Spleen (tissue), 11 donors: ENCODE measurements at regions not wholly inside any gene's neighbourhood (a gene's known extent, or its start where the extent isn't known, plus 50 kb on each side); places are given as distances from the start of the nearest gene placed in this dataset.

Source experiments
- DNase-seq: peaks from one replicate; pipeline ENCODE4 v3.0.0-alpha.2; 2020
- H3K27ac ChIP-seq, 8 donors: fragments of 200-600 bp; sonication (generic) in 7 of 8; 1 replicate in 4 of 8; 2 replicates in 4 of 8; pipeline versions ENCODE4 v1.5.0 to v1.8.0; 2016 to 2021; ENCODE audit warnings: inconsistent platforms in 4 of 8, mild to moderate bottlenecking in 4 of 8, moderate library complexity in 1 of 8
- H3K27me3 ChIP-seq, 7 donors: fragments of 200-600 bp; sonication (generic) in 6 of 7; replicated peaks in 1 of 7; 1 replicate in 4 of 7; 2 replicates in 3 of 7; pipeline versions ENCODE4 v1.5.0 to v1.8.0; 2016 to 2021; ENCODE audit warnings: inconsistent platforms in 3 of 7, mild to moderate bottlenecking in 1 of 7
- H3K36me3 ChIP-seq, 6 donors: fragments of 200-600 bp; sonication (generic) in 5 of 6; 1 replicate in 4 of 6; 2 replicates in 2 of 6; pipeline versions ENCODE4 v1.5.0 to v1.8.0; 2016 to 2021; ENCODE audit warnings: inconsistent platforms in 2 of 6
- H3K4me1 ChIP-seq, 6 donors: fragments of 200-600 bp; sonication (generic) in 5 of 6; 1 replicate in 3 of 6; 2 replicates in 3 of 6; pipeline versions ENCODE4 v1.5.0 to v1.8.0; 2016 to 2021; ENCODE audit warnings: inconsistent platforms in 3 of 6
- H3K4me3 ChIP-seq, 8 donors: fragments of 200-600 bp; sonication (generic) in 7 of 8; 1 replicate in 4 of 8; 2 replicates in 4 of 8; pipeline versions ENCODE4 v1.5.0 to v1.8.0; 2016 to 2021; ENCODE audit warnings: inconsistent platforms in 4 of 8, mild to moderate bottlenecking in 4 of 8, moderate library complexity in 2 of 8
- H3K9me3 ChIP-seq, 8 donors: fragments of 200-600 bp; sonication (generic) in 7 of 8; 1 replicate in 4 of 8; 2 replicates in 4 of 8; pipeline versions ENCODE4 v1.5.0 to v1.8.0; 2016 to 2021; ENCODE audit warnings: inconsistent platforms in 4 of 8
- POLR2A ChIP-seq, 3 donors: fragments of 450-650 bp; IDR thresholded peaks; one replicate each; pipeline ENCODE4 v1.5.1; 2017; ENCODE audit warnings: antibody characterized with exemption in 3 of 3, mild to moderate bottlenecking in 1 of 3
- POLR2AphosphoS5 ChIP-seq, 3 donors: sonication (generic); formaldehyde crosslinking; IDR thresholded peaks; one replicate each; pipeline ENCODE4 v1.5.1; 2017; ENCODE audit warnings: antibody characterized with exemption in 3 of 3
- WGBS, 5 donors: extraction: QIAGEN DNeasy Blood & Tissue Kit in 3 of 5; methylation state at CpG; one replicate each; pipeline versions ENCODE4 v1.1.5 to v1.1.7; 2013 to 2018; 5-methylcytosine and 5-hydroxymethylcytosine counted together
- intact Hi-C: fragments of 100-400 bp; cut with DNase I; formaldehyde crosslinking; loops from one replicate; pipeline ENCODE4 v1.15.0; 2023; ENCODE audit warnings: low total_unique reads
- TF ChIP-seq, protein P1 (sequence below), 11 experiments: fragments of 200-600 bp in 7 of 11; fragments of 450-650 bp in 4 of 11; sonication (generic) in 4 of 11; IDR thresholded peaks in 8 of 11; conservative IDR thresholded peaks in 3 of 11; 1 replicate in 7 of 11; 2 replicates in 4 of 11; pipeline versions ENCODE4 v1.4.0 to v1.8.0; 2016 to 2021; ENCODE audit warnings: antibody characterized with exemption in 11 of 11, inconsistent platforms in 4 of 11, mild to moderate bottlenecking in 1 of 11
- donor health status: healthy with polysubstance abuse.
- donor health status: DM: no; HTN: no; CAD: no; lungs with moderate emphysema.
- donor health status: DM: no; HTN: no; CAD: no.
- donor health status: Bipolar disorder and iron deficiency.
- donor health status: healthy.
- donor health status: DM: no; HTN: no; CAD: no.
- donor health status: DM: yes; HTN: yes; CAD: no.

DNA sequence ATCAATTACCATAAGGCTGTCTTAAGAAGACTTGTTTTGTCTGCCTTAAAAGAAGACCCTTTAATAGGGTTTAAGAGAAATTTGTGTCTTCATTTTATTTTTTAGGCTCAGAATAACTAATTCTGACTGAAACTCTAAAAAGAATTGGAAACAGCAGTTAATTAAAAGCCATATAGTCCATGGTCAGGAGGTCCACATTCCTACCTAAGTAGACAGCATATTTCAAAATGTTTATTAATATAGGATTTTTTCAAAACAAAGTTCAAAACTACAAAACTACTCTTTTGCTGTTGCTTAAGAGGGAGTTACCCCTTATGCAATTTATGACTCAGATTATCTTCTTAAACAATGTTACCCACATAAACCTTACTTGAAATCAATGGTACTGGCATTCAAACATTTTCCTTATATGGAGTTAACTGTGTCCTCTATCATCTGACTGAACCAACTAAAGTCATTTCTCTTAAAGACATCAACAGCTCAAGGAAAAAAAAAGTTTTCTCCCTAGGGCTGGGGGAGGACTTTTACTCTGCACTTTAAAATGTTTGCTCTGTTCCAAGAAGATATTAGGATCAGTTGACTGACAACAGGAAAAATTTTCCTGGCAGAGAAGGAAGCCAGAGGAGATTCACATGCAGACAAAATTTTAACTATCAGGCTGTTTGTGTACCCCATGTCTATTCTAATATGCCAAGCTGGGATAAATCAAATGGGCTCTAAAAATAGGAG, 56.8 kb upstream of the NANOGP8 start:
- Histone ChIP-seq H3K9me3 (no peaks in the 10 kb centered on the region), H3K36me3 (no peaks in the 10 kb centered on the region), H3K4me1 (peaks cover 0 to 10% (median 0%) of the 10 kb centered on the region in 6 donors), H3K4me3 (no peak overlapping the region), H3K27ac (peak overlapping the region in 1 of 8 donors; percentile 55), H3K27me3 (no peaks in the 10 kb centered on the region)
- intact Hi-C loops: no loop called here
- no peak for DNase-seq
- TF ChIP-seq POLR2AphosphoS5 (IDR thresholded peaks at IDR 0.05): no peak
- TF ChIP-seq POLR2A (IDR thresholded peaks at IDR 0.05): no peak
- TF ChIP-seq, protein P1, sequence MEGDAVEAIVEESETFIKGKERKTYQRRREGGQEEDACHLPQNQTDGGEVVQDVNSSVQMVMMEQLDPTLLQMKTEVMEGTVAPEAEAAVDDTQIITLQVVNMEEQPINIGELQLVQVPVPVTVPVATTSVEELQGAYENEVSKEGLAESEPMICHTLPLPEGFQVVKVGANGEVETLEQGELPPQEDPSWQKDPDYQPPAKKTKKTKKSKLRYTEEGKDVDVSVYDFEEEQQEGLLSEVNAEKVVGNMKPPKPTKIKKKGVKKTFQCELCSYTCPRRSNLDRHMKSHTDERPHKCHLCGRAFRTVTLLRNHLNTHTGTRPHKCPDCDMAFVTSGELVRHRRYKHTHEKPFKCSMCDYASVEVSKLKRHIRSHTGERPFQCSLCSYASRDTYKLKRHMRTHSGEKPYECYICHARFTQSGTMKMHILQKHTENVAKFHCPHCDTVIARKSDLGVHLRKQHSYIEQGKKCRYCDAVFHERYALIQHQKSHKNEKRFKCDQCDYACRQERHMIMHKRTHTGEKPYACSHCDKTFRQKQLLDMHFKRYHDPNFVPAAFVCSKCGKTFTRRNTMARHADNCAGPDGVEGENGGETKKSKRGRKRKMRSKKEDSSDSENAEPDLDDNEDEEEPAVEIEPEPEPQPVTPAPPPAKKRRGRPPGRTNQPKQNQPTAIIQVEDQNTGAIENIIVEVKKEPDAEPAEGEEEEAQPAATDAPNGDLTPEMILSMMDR (IDR thresholded peaks at IDR 0.05 in 8 of 11, conservative IDR thresholded peaks at IDR 0.05 in 3 of 11): no peak

DNA sequence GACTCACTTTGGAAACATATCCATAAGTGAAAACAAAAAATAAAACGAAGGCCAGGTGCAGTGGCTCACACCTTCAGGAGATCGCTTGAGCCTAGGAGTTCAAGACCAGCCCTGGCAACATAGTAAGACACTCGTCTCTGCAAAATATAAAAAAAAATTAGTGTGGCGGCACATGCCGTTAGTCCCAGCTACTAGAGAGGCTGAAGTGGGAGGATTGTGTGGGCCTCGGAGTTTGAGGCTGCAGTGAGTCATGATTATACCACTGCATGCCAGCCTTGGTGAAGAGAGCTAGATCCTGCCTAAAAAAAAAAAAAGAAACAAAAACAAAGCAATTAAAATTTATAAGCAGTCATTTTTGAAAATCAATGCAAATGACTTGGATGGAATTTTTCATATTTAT, 54.7 kb upstream of the NANOGP8 start:
- H3K27ac ChIP-seq: no peak overlapping the region
- no peak overlapping the region for H3K4me3 ChIP-seq
- TF ChIP-seq POLR2AphosphoS5 (IDR thresholded peaks at IDR 0.05): no peak
- no peak for TF ChIP-seq POLR2A (IDR thresholded peaks at IDR 0.05)
- TF ChIP-seq, protein P1 (IDR thresholded peaks at IDR 0.05 in 8 of 11, conservative IDR thresholded peaks at IDR 0.05 in 3 of 11): no peak
- no peaks in the 10 kb centered on the region for H3K27me3 ChIP-seq
- intact Hi-C loops: no loop called here
- H3K9me3 ChIP-seq: no peaks in the 10 kb centered on the region
- WGBS, 5 donors: 81 to 94% (median 83%) methylated on average over 6 of the region's 6 CpGs
- H3K36me3 ChIP-seq: no peaks in the 10 kb centered on the region
- H3K4me1 ChIP-seq: peaks cover 0 to 10% (median 0%) of the 10 kb centered on the region in 6 donors
- DNase-seq: no peak

DNA sequence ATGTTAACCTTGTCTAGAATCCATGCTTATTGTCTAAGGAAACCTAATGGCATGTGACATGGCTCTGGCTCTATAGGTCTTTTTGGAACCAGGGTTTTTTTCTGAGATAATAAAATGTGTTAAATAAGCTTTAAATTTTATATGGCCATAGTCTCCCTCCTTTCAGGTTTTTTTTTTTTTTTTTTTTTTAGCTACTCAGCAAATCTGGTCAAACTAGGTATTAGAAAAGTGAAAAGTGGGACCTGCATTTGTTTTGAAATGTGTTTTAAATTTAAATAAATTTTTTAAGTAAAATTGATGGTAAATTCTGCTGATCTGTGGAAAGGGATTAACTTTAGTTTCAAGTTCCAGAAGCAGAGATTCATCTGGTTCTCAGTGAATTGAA, 52.1 kb upstream of the NANOGP8 start:
- Histone ChIP-seq H3K9me3 (peaks cover 0 to under 1% (median 0%) of the 10 kb centered on the region in 8 donors), H3K36me3 (no peaks in the 10 kb centered on the region), H3K4me3 (no peak overlapping the region), H3K27ac (no peak overlapping the region), H3K27me3 (no peaks in the 10 kb centered on the region), H3K4me1 (peaks cover 0 to 10% (median 0%) of the 10 kb centered on the region in 6 donors)
- TF ChIP-seq, protein P1 (IDR thresholded peaks at IDR 0.05 in 8 of 11, conservative IDR thresholded peaks at IDR 0.05 in 3 of 11): no peak
- TF ChIP-seq POLR2A (IDR thresholded peaks at IDR 0.05): no peak
- TF ChIP-seq POLR2AphosphoS5 (IDR thresholded peaks at IDR 0.05): no peak
- intact Hi-C loops: no loop called here
- no peak for DNase-seq

DNA sequence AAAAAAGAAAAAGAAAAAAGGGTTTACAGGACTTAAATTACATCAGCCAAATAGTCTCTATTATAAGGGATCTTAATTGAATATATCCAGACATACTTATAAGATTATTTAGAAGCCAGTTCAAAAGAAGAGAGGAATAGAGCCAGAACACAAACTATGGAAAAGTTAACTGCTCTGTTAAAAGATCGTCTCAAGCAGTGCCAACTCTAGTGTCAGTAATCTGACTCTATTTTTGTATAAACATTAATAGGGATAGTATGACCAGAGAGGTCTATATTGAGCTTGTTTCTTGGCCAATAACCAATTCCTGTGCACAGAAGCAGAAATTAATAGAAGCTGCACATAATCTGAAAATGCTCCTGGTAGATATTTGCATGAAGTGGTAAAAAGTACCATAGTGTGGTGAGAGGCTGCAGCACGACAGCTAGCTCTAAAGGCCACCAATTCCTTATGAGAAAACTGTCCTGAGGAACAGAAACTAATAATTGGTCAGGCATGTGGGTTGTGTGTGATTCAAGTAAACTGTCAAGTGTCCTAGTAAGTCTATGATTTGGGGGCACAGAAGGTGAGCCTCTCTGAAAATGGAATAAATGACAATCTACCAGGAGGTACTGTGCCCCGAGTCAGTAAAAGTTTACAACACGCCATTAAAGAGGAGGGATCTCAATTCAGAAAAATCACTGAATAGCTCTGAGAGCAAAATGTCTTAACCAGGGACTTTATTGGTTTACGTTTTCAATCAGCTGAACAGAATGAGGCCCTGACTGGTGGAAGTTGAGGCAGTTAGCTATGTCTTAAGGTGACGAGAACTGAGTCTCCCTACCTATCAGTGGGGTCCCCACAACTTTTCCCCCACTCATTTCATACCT, 51.5 kb upstream of the NANOGP8 start:
- DNase-seq: no peak
- no peak for TF ChIP-seq POLR2A (IDR thresholded peaks at IDR 0.05)
- TF ChIP-seq, protein P1 (IDR thresholded peaks at IDR 0.05 in 8 of 11, conservative IDR thresholded peaks at IDR 0.05 in 3 of 11): no peak
- no peak for TF ChIP-seq POLR2AphosphoS5 (IDR thresholded peaks at IDR 0.05)
- H3K27ac ChIP-seq: no peak overlapping the region
- peaks cover 0 to 5% (median 0%) of the 10 kb centered on the region in 8 donors for H3K9me3 ChIP-seq
- WGBS, 5 donors: 78 to 89% (median 82%) methylated on average over 6 of the region's 6 CpGs
- peaks cover 0 to 9% (median 0%) of the 10 kb centered on the region in 6 donors for H3K4me1 ChIP-seq
- H3K36me3 ChIP-seq: no peaks in the 10 kb centered on the region
- intact Hi-C loops: no loop called here
- no peaks in the 10 kb centered on the region for H3K27me3 ChIP-seq
- H3K4me3 ChIP-seq: no peak overlapping the region
